SK-N-SH (cell line): ENCODE measurements at regions not wholly inside any gene's neighbourhood (a gene's known extent, or its start where the extent isn't known, plus 50 kb on each side); places are given as distances from the start of the nearest gene placed in this dataset.

Experiments used
- CTCF ChIA-PET: fragments of 300-600, 350-600 bp; formaldehyde crosslinking; extraction: SDS; loops from one replicate; lab custom pipeline; 2021; lab: Yijun Ruan, JAX
- POLR2A ChIA-PET: fragments of 350-600 bp; sonication (Branson Sonifier 250); formaldehyde crosslinking; extraction: SDS; loops from one replicate; lab custom pipeline; 2020; ENCODE audit warnings: antibody characterized with exemption, inconsistent platforms; lab: Yijun Ruan, JAX
- DNase-seq: peaks from one replicate; pipeline ENCODE4 v3.0.0; 2012
- H2AFZ ChIP-seq: fragments of 200-600 bp; sonication (generic); 2 replicates; pipeline ENCODE4 v1.8.1; 2016; ENCODE audit warnings: antibody characterized with exemption, mild to moderate bottlenecking, low read depth
- H3F3A ChIP-seq: fragments of 200-600 bp; sonication (generic); replicated peaks from 2 replicates; pipeline ENCODE3; 2016; ENCODE audit warnings: antibody characterized with exemption, mild to moderate bottlenecking; ENCODE audit not compliant: insufficient read depth
- H3K27ac ChIP-seq, 2 experiments: fragments of 200-500 bp in 1 of 2; fragments of 200-600 bp in 1 of 2; sonication (Bioruptor generic) in 1 of 2; sonication (generic), shearing (Covaris generic) in 1 of 2; 2 replicates each; pipeline versions ENCODE4 v1.5.1 to v1.6.1; 2014 to 2016; ENCODE audit warnings: low read depth in 2 of 2, inconsistent platforms in 1 of 2, low read length in 1 of 2, mild to moderate bottlenecking in 1 of 2, mixed read lengths in 1 of 2
- H3K27me3 ChIP-seq: fragments of 200-600 bp; sonication (generic), shearing (Covaris generic); 2 replicates; pipeline ENCODE4 v1.6.1; 2016; ENCODE audit warnings: mixed run types; ENCODE audit not compliant: insufficient read depth
- H3K36me3 ChIP-seq, 2 experiments: fragments of 200-500 bp in 1 of 2; fragments of 200-600 bp in 1 of 2; sonication (Bioruptor generic) in 1 of 2; sonication (generic) in 1 of 2; replicated peaks in 1 of 2; 2 replicates each; pipeline versions ENCODE3 to v1.5.1; 2014 to 2016; ENCODE audit warnings: low read length in 1 of 2, mild to moderate bottlenecking in 1 of 2; ENCODE audit not compliant: insufficient read depth in 2 of 2, control insufficient read depth in 1 of 2
- H3K4me1 ChIP-seq, 2 experiments: fragments of 200-500 bp in 1 of 2; fragments of 200-600 bp in 1 of 2; sonication (Bioruptor generic) in 1 of 2; sonication (generic), shearing (Covaris generic) in 1 of 2; 2 replicates each; pipeline versions ENCODE4 v1.5.1 to v1.6.1; 2014 to 2016; ENCODE audit warnings: low read depth in 1 of 2, low read length in 1 of 2, mixed run types in 1 of 2; ENCODE audit not compliant: insufficient read depth in 2 of 2, control insufficient read depth in 1 of 2
- H3K4me2 ChIP-seq: fragments of 200-600 bp; sonication (generic), shearing (Covaris generic); 2 replicates; pipeline ENCODE4 v1.6.1; 2017; ENCODE audit warnings: mixed run types
- H3K4me3 ChIP-seq, 2 experiments: fragments of 200-500 bp in 1 of 2; fragments of 200-600 bp in 1 of 2; sonication (Bioruptor generic) in 1 of 2; sonication (generic), shearing (Covaris generic) in 1 of 2; 2 replicates each; pipeline versions ENCODE4 v1.5.1 to v1.8.1; 2014 to 2016; ENCODE audit warnings: low read depth in 2 of 2, inconsistent platforms in 1 of 2, low read length in 1 of 2, mild to moderate bottlenecking in 1 of 2, mixed read lengths in 1 of 2, moderate library complexity in 1 of 2
- H3K79me2 ChIP-seq: fragments of 200-600 bp; sonication (generic); 2 replicates; pipeline ENCODE4 v1.8.1; 2017; ENCODE audit warnings: mild to moderate bottlenecking; ENCODE audit not compliant: insufficient read depth
- H3K9ac ChIP-seq: fragments of 200-600 bp; sonication (generic); 2 replicates; pipeline ENCODE4 v1.6.1; 2017; ENCODE audit warnings: mixed run types
- H3K9me2 ChIP-seq: fragments of 200-600 bp; sonication (generic); 2 replicates; pipeline ENCODE4 v1.6.1; 2017; ENCODE audit warnings: mixed run types
- H3K9me3 ChIP-seq: fragments of 200-600 bp; sonication (generic); 2 replicates; pipeline ENCODE4 v1.6.1; 2017; ENCODE audit warnings: mixed run types, mild to moderate bottlenecking, moderate library complexity
- H4K20me1 ChIP-seq: fragments of 200-600 bp; sonication (generic); 2 replicates; pipeline ENCODE4 v1.6.1; 2017; ENCODE audit warnings: mild to moderate bottlenecking, mixed run types; ENCODE audit not compliant: insufficient read depth
- ELF1 ChIP-seq: IDR thresholded peaks from 2 replicates; pipeline ENCODE4 v1.4.0; 2012
- NRF1 ChIP-seq: IDR thresholded peaks from 2 replicates; pipeline ENCODE4 v1.6.1; 2012; ENCODE audit warnings: low read depth, mild to moderate bottlenecking, low read length
- RAD21 ChIP-seq: IDR thresholded peaks from 2 replicates; pipeline ENCODE4 v1.6.1; 2012; ENCODE audit warnings: mild to moderate bottlenecking, low read length
- RXRA ChIP-seq: IDR thresholded peaks from 2 replicates; pipeline ENCODE4 v1.4.0; 2012; ENCODE audit warnings: low read depth, mild to moderate bottlenecking, borderline replicate concordance
- SIN3A ChIP-seq: IDR thresholded peaks from 2 replicates; pipeline ENCODE4 v1.6.1; 2012; ENCODE audit warnings: low read depth, mild to moderate bottlenecking, low read length, moderate library complexity, borderline replicate concordance
- TAF1 ChIP-seq: IDR thresholded peaks from 2 replicates; pipeline ENCODE4 v1.6.1; 2012; ENCODE audit warnings: low read depth, mild to moderate bottlenecking, low read length, moderate library complexity, borderline replicate concordance
- TCF12 ChIP-seq: IDR thresholded peaks from 2 replicates; pipeline ENCODE4 v1.4.0; 2012
- WGBS: methylation state at CpG from one replicate; pipeline ENCODE4 v1.1.6; 2017; ENCODE audit warnings: low lambda C conversion rate; 5-methylcytosine and 5-hydroxymethylcytosine counted together
- TF ChIP-seq, protein P1 (sequence below): IDR thresholded peaks from 2 replicates; pipeline ENCODE4 v1.4.0; 2012; ENCODE audit warnings: low read depth, borderline replicate concordance
- TF ChIP-seq, protein P2 (sequence below): IDR thresholded peaks from 2 replicates; pipeline ENCODE4; 2012

DNA sequence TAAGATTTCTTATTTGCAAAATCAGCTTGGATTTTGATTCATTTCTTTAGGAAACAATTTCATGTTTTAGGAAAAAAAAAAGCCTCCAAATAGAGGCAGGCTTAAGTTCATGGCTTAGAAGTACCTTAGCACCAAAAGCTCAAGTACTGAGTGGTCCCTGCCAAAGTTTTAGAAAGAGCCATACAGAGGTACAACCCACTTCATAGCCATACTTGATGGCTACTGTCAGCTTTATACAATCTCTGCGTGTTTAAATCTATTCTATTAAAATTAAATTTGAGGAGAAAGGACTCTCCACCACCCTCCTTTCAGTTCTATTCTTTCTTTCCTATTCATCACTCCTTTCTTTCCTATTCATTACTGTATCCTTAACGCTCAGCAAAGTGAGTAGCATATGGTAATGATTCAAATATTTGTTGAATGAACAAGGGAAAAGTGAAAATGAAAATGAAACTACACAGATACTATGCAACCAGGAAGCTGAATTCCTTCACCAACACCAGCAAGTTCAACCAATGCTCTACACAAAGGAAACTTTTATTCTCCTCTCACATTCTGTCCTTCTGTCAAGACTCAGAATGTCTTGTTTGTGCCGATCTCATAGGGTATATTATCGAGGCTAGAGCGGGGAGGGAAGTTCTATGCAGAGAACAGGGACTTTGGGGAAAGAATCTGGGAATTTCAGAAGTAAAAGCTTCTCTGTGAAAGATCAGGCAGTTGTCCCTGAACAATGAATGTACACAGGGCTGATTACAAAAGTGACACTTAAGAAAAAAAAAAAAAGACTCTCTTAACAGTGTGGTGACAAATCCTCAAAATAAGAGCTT, 138.6 kb upstream of the SPEF2 start:
- POLR2A ChIA-PET = no interaction called here

DNA sequence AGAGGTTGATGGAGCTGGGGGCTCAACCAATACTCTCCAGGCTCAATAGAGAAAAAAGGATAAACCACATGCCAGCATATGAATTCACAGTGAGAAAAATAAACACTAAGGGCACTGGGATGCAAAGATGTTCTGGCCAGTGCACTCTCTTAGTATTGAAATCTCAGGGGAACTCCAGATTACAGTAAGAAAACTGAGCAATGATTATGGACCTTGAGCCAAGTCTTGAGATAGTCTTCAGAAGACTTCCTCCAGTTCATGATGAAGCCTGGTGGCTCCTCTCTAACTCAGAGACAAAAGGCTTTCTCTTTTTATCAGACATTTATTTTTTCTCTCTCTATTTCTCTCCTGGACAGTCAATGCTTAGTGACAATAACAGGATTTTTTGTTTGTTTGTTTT, 139.8 kb upstream of the SPEF2 start:
- CTCF ChIA-PET = interaction anchor here (0.6 kb wide), 1 partner anchor 199 kb away, joined by 3 read pairs; no protein-coding TSS in a partner anchor
- Histone ChIP-seq H2AFZ (no peak overlapping the region), H3K4me2 (no peak overlapping the region)

More for the DNA sequence above, 138.6 kb upstream of the SPEF2 start:
- 47% methylated on average over 5 of the region's 5 CpGs for WGBS
- Histone ChIP-seq H4K20me1 (no peaks in the 10 kb centered on the region), H3K79me2 (no peaks in the 10 kb centered on the region), H3K9me2 (no peaks in the 10 kb centered on the region), H3K4me3 (peak overlapping the region; percentile 32 to 34), H3K4me1 (no peaks in the 10 kb centered on the region; a peak in 1 of 4 replicates), H3K27ac (peak overlapping the region; percentile 26 to 55; a peak in 2 of 4 replicates), H3F3A (no peaks in the 10 kb centered on the region), H2AFZ (peak overlapping the region; percentile 89), H3K4me2 (peak overlapping the region; percentile 39), H3K36me3 (no peaks in the 10 kb centered on the region), H3K9me3 (no peaks in the 10 kb centered on the region), H3K9ac (peak overlapping the region; percentile 49; the same call in 1 of the 2 replicates), H3K27me3 (no peaks in the 10 kb centered on the region)
- no peak for DNase-seq
- CTCF ChIA-PET = interaction anchor here (0.7 kb wide), 1 partner anchor 43 kb away, joined by 3 read pairs; no protein-coding TSS in a partner anchor
- 0 out of 2 replicates have a peak, but pooled peaks have one; percentile 22 for TF ChIP-seq TCF12
- TF ChIP-seq, protein P1, sequence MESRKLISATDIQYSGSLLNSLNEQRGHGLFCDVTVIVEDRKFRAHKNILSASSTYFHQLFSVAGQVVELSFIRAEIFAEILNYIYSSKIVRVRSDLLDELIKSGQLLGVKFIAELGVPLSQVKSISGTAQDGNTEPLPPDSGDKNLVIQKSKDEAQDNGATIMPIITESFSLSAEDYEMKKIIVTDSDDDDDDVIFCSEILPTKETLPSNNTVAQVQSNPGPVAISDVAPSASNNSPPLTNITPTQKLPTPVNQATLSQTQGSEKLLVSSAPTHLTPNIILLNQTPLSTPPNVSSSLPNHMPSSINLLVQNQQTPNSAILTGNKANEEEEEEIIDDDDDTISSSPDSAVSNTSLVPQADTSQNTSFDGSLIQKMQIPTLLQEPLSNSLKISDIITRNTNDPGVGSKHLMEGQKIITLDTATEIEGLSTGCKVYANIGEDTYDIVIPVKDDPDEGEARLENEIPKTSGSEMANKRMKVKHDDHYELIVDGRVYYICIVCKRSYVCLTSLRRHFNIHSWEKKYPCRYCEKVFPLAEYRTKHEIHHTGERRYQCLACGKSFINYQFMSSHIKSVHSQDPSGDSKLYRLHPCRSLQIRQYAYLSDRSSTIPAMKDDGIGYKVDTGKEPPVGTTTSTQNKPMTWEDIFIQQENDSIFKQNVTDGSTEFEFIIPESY = no peak
- no peak for TF ChIP-seq RAD21
- peak; percentile 53; the same call in 1 of the 2 replicates for TF ChIP-seq ELF1
- TF ChIP-seq TAF1 = no peak
- TF ChIP-seq, protein P2, sequence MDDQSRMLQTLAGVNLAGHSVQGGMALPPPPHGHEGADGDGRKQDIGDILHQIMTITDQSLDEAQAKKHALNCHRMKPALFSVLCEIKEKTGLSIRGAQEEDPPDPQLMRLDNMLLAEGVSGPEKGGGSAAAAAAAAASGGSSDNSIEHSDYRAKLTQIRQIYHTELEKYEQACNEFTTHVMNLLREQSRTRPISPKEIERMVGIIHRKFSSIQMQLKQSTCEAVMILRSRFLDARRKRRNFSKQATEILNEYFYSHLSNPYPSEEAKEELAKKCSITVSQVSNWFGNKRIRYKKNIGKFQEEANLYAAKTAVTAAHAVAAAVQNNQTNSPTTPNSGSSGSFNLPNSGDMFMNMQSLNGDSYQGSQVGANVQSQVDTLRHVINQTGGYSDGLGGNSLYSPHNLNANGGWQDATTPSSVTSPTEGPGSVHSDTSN = no peak

More for the DNA sequence above, 139.8 kb upstream of the SPEF2 start:
- Histone ChIP-seq H3K36me3 (no peaks in the 10 kb centered on the region), H3F3A (no peaks in the 10 kb centered on the region), H4K20me1 (no peaks in the 10 kb centered on the region), H3K9me2 (no peaks in the 10 kb centered on the region), H3K79me2 (no peaks in the 10 kb centered on the region), H3K9me3 (no peaks in the 10 kb centered on the region), H3K4me3 (no peak overlapping the region), H3K4me1 (no peaks in the 10 kb centered on the region; a peak in 1 of 4 replicates), H3K27ac (no peak overlapping the region), H3K9ac (no peak overlapping the region), H3K27me3 (no peaks in the 10 kb centered on the region)
- DNase-seq = no peak
- TF ChIP-seq NRF1 = no peak
- TF ChIP-seq SIN3A = no peak
- no peak for TF ChIP-seq RXRA
- TF ChIP-seq TCF12 = no peak
- TF ChIP-seq, protein P2 = no peak
- POLR2A ChIA-PET = no interaction called here
